GM23338 (cell line): ENCODE measurements at regions not wholly inside any gene's neighbourhood (a gene's known extent, or its start where the extent isn't known, plus 50 kb on each side); places are given as distances from the start of the nearest gene placed in this dataset.

ENCODE experiments used
- ATAC-seq: fragments of 200-7000 bp; cut with Tn5 transposase; 3 replicates; pipeline ENCODE4 v1.9.1; 2020
- DNase-seq: peaks from one replicate; pipeline ENCODE4 v3.0.0-alpha.2; 2015; ENCODE audit warnings: low spot score
- H2AFZ ChIP-seq: fragments of 200-600 bp; sonication (generic); 2 replicates; pipeline ENCODE4 v1.8.0; 2016; ENCODE audit warnings: antibody characterized with exemption, mild to moderate bottlenecking, moderate library complexity
- H3F3A ChIP-seq: fragments of 200-600 bp; sonication (generic); replicated peaks from 2 replicates; pipeline ENCODE4 v1.8.0; 2017; ENCODE audit warnings: antibody characterized with exemption, mixed run types, low read depth
- H3K27ac ChIP-seq: fragments of 200-600 bp; sonication (generic); 2 replicates; pipeline ENCODE4 v1.6.1; 2016; ENCODE audit warnings: low read depth
- H3K27me3 ChIP-seq: fragments of 200-600 bp; sonication (generic); 2 replicates; pipeline ENCODE4 v1.8.0; 2016; ENCODE audit warnings: mild to moderate bottlenecking, mixed run types, moderate library complexity; ENCODE audit not compliant: insufficient read depth
- H3K36me3 ChIP-seq: fragments of 200-600 bp; sonication (generic); 2 replicates; pipeline ENCODE4 v1.8.0; 2016; ENCODE audit warnings: mild to moderate bottlenecking; ENCODE audit not compliant: insufficient read depth
- H3K4me1 ChIP-seq: fragments of 200-600 bp; sonication (generic); 2 replicates; pipeline ENCODE4 v1.8.0; 2016; ENCODE audit warnings: mild to moderate bottlenecking, moderate library complexity; ENCODE audit not compliant: insufficient read depth
- H3K4me2 ChIP-seq: fragments of 200-600 bp; sonication (generic); 2 replicates; pipeline ENCODE4 v1.7.1; 2017; ENCODE audit warnings: mixed run types
- H3K4me3 ChIP-seq: fragments of 200-600 bp; sonication (generic); 2 replicates; pipeline ENCODE4 v1.6.1; 2016; ENCODE audit warnings: mixed run types
- H3K79me2 ChIP-seq: fragments of 200-600 bp; sonication (generic); replicated peaks from 2 replicates; pipeline ENCODE4 v1.8.0; 2017; ENCODE audit warnings: mild to moderate bottlenecking; ENCODE audit not compliant: insufficient read depth
- H3K9me2 ChIP-seq: fragments of 200-600 bp; sonication (generic); 2 replicates; pipeline ENCODE4 v1.8.0; 2017; ENCODE audit not compliant: insufficient read depth
- H4K20me1 ChIP-seq: fragments of 200-600 bp; sonication (generic); replicated peaks from 2 replicates; pipeline ENCODE4 v1.8.0; 2017; ENCODE audit warnings: mild to moderate bottlenecking; ENCODE audit not compliant: insufficient read depth
- H3K27ac Mint-ChIP-seq: 2 replicates; pipeline ENCODE4 v1.8.0; 2020; ENCODE audit warnings: inconsistent platforms, mild to moderate bottlenecking, moderate library complexity, mixed read lengths
- H3K27me3 Mint-ChIP-seq: 3 replicates; pipeline ENCODE4 v1.8.0; 2022; ENCODE audit warnings: low read depth, mild to moderate bottlenecking, moderate library complexity, mixed read lengths, inconsistent platforms; ENCODE audit not compliant: insufficient read depth, poor library complexity
- H3K36me3 Mint-ChIP-seq: 3 replicates; pipeline ENCODE4 v1.8.0; 2021; ENCODE audit warnings: low read depth, mild to moderate bottlenecking, inconsistent platforms, moderate library complexity, mixed read lengths
- H3K4me1 Mint-ChIP-seq: 3 replicates; pipeline ENCODE4 v1.8.0; 2020; ENCODE audit warnings: mild to moderate bottlenecking, inconsistent platforms, mixed read lengths
- H3K4me3 Mint-ChIP-seq: 3 replicates; pipeline ENCODE4 v1.8.0; 2021; ENCODE audit warnings: moderate library complexity, mild to moderate bottlenecking, inconsistent platforms, mixed read lengths
- H3K9me3 Mint-ChIP-seq: 3 replicates; pipeline ENCODE4 v1.8.0; 2020; ENCODE audit warnings: moderate library complexity, mild to moderate bottlenecking, inconsistent platforms, mixed read lengths
- CREB1 ChIP-seq: fragments of 250-450 bp; sonication (Bioruptor Pico); IDR thresholded peaks from 2 replicates; pipeline ENCODE4 v1.5.0; 2020; ENCODE audit warnings: low read depth, mild to moderate bottlenecking, moderate library complexity
- CTCF ChIP-seq, 2 experiments: fragments of 200-600 bp in 1 of 2; sonication (generic) in 1 of 2; conservative IDR thresholded peaks; 2 replicates each; pipeline versions ENCODE4 v1.5.1 to v1.6.1; 2016 to 2017; ENCODE audit warnings: antibody characterized with exemption in 2 of 2, low read depth in 2 of 2, mild to moderate bottlenecking in 2 of 2, moderate library complexity in 1 of 2
- ETS1 ChIP-seq: IDR thresholded peaks from 2 replicates; pipeline ENCODE4 v1.6.1; 2016; ENCODE audit warnings: antibody characterized with exemption
- JUNB ChIP-seq: IDR thresholded peaks from one replicate; pipeline ENCODE4 v1.6.1; 2016; ENCODE audit warnings: antibody characterized with exemption; ENCODE audit not compliant: unreplicated experiment
- NANOG ChIP-seq: IDR thresholded peaks from 2 replicates; pipeline ENCODE4 v1.6.1; 2016; ENCODE audit warnings: antibody characterized with exemption, borderline replicate concordance
- POLR2AphosphoS5 ChIP-seq: IDR thresholded peaks from 2 replicates; pipeline ENCODE4 v1.6.1; 2016; ENCODE audit warnings: antibody characterized with exemption, low read depth
- REST ChIP-seq: IDR thresholded peaks from one replicate; pipeline ENCODE4 v1.6.1; 2018; ENCODE audit warnings: antibody characterized with exemption; ENCODE audit not compliant: unreplicated experiment
- STAT1 ChIP-seq: IDR thresholded peaks from one replicate; pipeline ENCODE4 v1.6.1; 2016; ENCODE audit warnings: antibody characterized with exemption; ENCODE audit not compliant: unreplicated experiment
- ZNF114 ChIP-seq: fragments of 250-450 bp; sonication (Bioruptor Pico); IDR thresholded peaks from 2 replicates; pipeline ENCODE4 v1.5.0; 2020; ENCODE audit warnings: mild to moderate bottlenecking, moderate library complexity
- ZNF331 ChIP-seq: fragments of 250-450 bp; sonication (Bioruptor Pico); IDR thresholded peaks from 2 replicates; pipeline ENCODE4 v1.5.0; 2020; ENCODE audit warnings: low read depth, mild to moderate bottlenecking, moderate library complexity
- ZNF462 ChIP-seq: fragments of 250-450 bp; sonication (Bioruptor Pico); IDR thresholded peaks from 2 replicates; pipeline ENCODE4 v1.5.0; 2020; ENCODE audit warnings: mild to moderate bottlenecking, moderate library complexity

GRCh38 chr16:66289051-66289680 is 77.3 kb upstream of the CDH5 start:
- Histone ChIP-seq H3K4me2 (no peak overlapping the region), H3K4me1 (no peaks in the 10 kb centered on the region), H3K79me2 (no peaks in the 10 kb centered on the region), H3F3A (no peaks in the 10 kb centered on the region), H2AFZ (no peak overlapping the region), H3K27me3 (no peaks in the 10 kb centered on the region), H3K4me3 (no peak overlapping the region), H4K20me1 (no peaks in the 10 kb centered on the region), H3K9me2 (no peaks in the 10 kb centered on the region), H3K27ac (no peak overlapping the region), H3K36me3 (no peaks in the 10 kb centered on the region)
- H3K9me3 Mint-ChIP-seq: no peaks in the 10 kb centered on the region
- TF ChIP-seq CREB1 (CRISPR knock-in tag) (no peak), CTCF (conservative IDR thresholded peaks at IDR 0.05; ENCODE audit: low read depth in 2 of 2) (no peak), REST (no peak), STAT1 (no peak), ZNF462 (no peak), ZNF331 (no peak), POLR2AphosphoS5 (no peak), JUNB (no peak), ETS1 (no peak), NANOG (no peak), ZNF114 (CRISPR knock-in tag) (no peak)
- H3K27me3 Mint-ChIP-seq: peaks cover 4% of the 10 kb centered on the region
- H3K36me3 Mint-ChIP-seq: no peaks in the 10 kb centered on the region
- DNase-seq (no peak), ATAC-seq (no peak)
- H3K27ac Mint-ChIP-seq: no peak overlapping the region
- H3K4me1 Mint-ChIP-seq: no peaks in the 10 kb centered on the region
- H3K4me3 Mint-ChIP-seq: no peak overlapping the region
